Neuronal stem cell (in vitro differentiated cells): ENCODE measurements at regions not wholly inside any gene's neighbourhood (a gene's known extent, or its start where the extent isn't known, plus 50 kb on each side); places are given as distances from the start of the nearest gene placed in this dataset.

Experiments used
- DNase-seq: peaks from one replicate; pipeline ENCODE4 v3.0.0-alpha.2; 2013; ENCODE audit warnings: low spot score
- H2AFZ ChIP-seq: one replicate; pipeline ENCODE4 v1.6.1; 2013; ENCODE audit warnings: mild to moderate bottlenecking, low read length, inconsistent platforms
- H2AK5ac ChIP-seq: 2 replicates; pipeline ENCODE4 v1.6.1; 2013; ENCODE audit warnings: low read depth, mild to moderate bottlenecking, inconsistent platforms, low read length, moderate library complexity, mixed read lengths
- H2BK120ac ChIP-seq: 2 replicates; pipeline ENCODE4 v1.6.1; 2013; ENCODE audit warnings: low read depth, mild to moderate bottlenecking, inconsistent platforms, low read length, moderate library complexity, mixed read lengths
- H2BK12ac ChIP-seq: one replicate; pipeline ENCODE4 v1.6.1; 2013; ENCODE audit warnings: low read length, inconsistent platforms
- H2BK15ac ChIP-seq: 2 replicates; pipeline ENCODE4 v1.6.1; 2013; ENCODE audit warnings: mild to moderate bottlenecking, low read length, inconsistent platforms, mixed read lengths
- H2BK5ac ChIP-seq: one replicate; pipeline ENCODE4 v1.6.1; 2013; ENCODE audit warnings: inconsistent platforms, mild to moderate bottlenecking, low read length, moderate library complexity
- H3K14ac ChIP-seq: one replicate; pipeline ENCODE4 v1.6.1; 2013; ENCODE audit warnings: low read length, inconsistent platforms
- H3K18ac ChIP-seq: 2 replicates; pipeline ENCODE4 v1.6.1; 2013; ENCODE audit warnings: low read length, inconsistent platforms
- H3K23ac ChIP-seq: 2 replicates; pipeline ENCODE4 v1.6.1; 2013; ENCODE audit warnings: low read depth, mild to moderate bottlenecking, mixed read lengths, low read length, inconsistent platforms; ENCODE audit not compliant: poor library complexity
- H3K27ac ChIP-seq: replicated peaks from 3 replicates; pipeline ENCODE4 v1.5.1; 2013; ENCODE audit warnings: low read length, inconsistent platforms
- H3K27me3 ChIP-seq, 3 experiments: 2 replicates each; pipeline ENCODE4 v1.6.1; 2013; ENCODE audit warnings: low read length in 3 of 3, mild to moderate bottlenecking in 2 of 3, inconsistent platforms in 1 of 3, low read depth in 1 of 3, mixed read lengths in 1 of 3, moderate library complexity in 1 of 3; ENCODE audit not compliant: control insufficient read depth in 3 of 3, insufficient read depth in 3 of 3
- H3K36me3 ChIP-seq, 2 donors: replicated peaks in 1 of 2; 2 replicates each; pipeline ENCODE4 v1.6.1; 2013; ENCODE audit warnings: low read length in 2 of 2; ENCODE audit not compliant: control insufficient read depth in 2 of 2, insufficient read depth in 2 of 2
- H3K4ac ChIP-seq: 2 replicates; pipeline ENCODE4 v1.6.1; 2013; ENCODE audit warnings: inconsistent platforms, mild to moderate bottlenecking, low read length, moderate library complexity
- H3K4me1 ChIP-seq, 2 donors: 1 replicate in 1 of 2; 2 replicates in 1 of 2; pipeline ENCODE4 v1.6.1; 2013; ENCODE audit warnings: low read length in 2 of 2, low read depth in 1 of 2; ENCODE audit not compliant: control insufficient read depth in 2 of 2, insufficient read depth in 1 of 2
- H3K4me2 ChIP-seq: one replicate; pipeline ENCODE4 v1.6.1; 2013; ENCODE audit warnings: mild to moderate bottlenecking, low read length, inconsistent platforms; ENCODE audit not compliant: insufficient read depth, poor library complexity, severe bottlenecking
- H3K4me3 ChIP-seq, 2 donors: 2 replicates each; pipeline ENCODE4 v1.5.1; 2013; ENCODE audit warnings: low read length in 2 of 2, mild to moderate bottlenecking in 2 of 2, inconsistent platforms in 1 of 2, moderate library complexity in 1 of 2
- H3K79me1 ChIP-seq: one replicate; pipeline ENCODE4 v1.6.1; 2013; ENCODE audit warnings: low read depth, mild to moderate bottlenecking, inconsistent platforms, low read length, moderate library complexity
- H3K9ac ChIP-seq: one replicate; pipeline ENCODE4 v1.6.1; 2013; ENCODE audit warnings: mild to moderate bottlenecking, low read depth, low read length, inconsistent platforms; ENCODE audit not compliant: poor library complexity
- H3K9me3 ChIP-seq, 2 donors: replicated peaks in 1 of 2; 2 replicates each; pipeline versions ENCODE3 to v1.6.1; 2013; ENCODE audit warnings: low read length in 2 of 2, mild to moderate bottlenecking in 2 of 2, inconsistent platforms in 1 of 2, low read depth in 1 of 2, mixed read lengths in 1 of 2, moderate library complexity in 1 of 2; ENCODE audit not compliant: control insufficient read depth in 2 of 2, insufficient read depth in 1 of 2
- H4K8ac ChIP-seq: one replicate; pipeline ENCODE4 v1.6.1; 2013; ENCODE audit warnings: low read depth, mild to moderate bottlenecking, inconsistent platforms, low read length, moderate library complexity
- H4K91ac ChIP-seq: one replicate; pipeline ENCODE4 v1.6.1; 2013; ENCODE audit warnings: low read length, low read depth, mild to moderate bottlenecking, inconsistent platforms; ENCODE audit not compliant: poor library complexity
- WGBS, 2 donors: extraction: QIAGEN DNeasy Blood & Tissue Kit; methylation state at CpG; one replicate each; pipeline ENCODE4 v1.1.7; 2013; ENCODE audit warnings: missing lambda C conversion rate in 2 of 2, mixed read lengths in 1 of 2; ENCODE audit not compliant: insufficient read length in 2 of 2, insufficient replicate concordance in 1 of 2; ENCODE audit errors: extremely low coverage in 2 of 2; 5-methylcytosine and 5-hydroxymethylcytosine counted together

- no peak overlapping the region for H3K4me3 ChIP-seq
- no peak overlapping the region for H2BK5ac ChIP-seq
- WGBS, 2 donors: no CpG with 5 or more reads among the region's 3 CpGs
Observed at GRCh38 chr4:125847518-125847917, 532.8 kb downstream of the FAT4 start.

DNA sequence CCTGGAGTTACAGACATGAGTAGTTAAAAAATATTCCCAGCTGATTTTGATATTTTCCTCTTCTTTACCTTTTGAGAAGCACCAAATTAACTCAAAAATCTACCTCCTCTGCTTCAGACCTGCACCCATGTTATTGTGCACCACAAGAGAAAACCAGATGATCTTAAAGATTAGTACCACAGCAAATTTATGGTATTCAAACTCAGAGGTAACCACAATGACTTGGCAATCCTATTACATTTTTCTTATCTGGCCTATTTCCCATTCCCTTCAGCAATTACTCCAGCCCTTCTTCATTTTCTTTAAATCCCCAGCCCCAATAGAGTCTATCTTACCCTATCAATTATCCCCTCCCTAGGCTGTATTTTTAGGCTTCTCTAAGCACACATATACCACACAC lies 535.1 kb downstream of the FAT4 start:
- no peak overlapping the region for H3K9ac ChIP-seq
- H3K4me3 ChIP-seq: no peak overlapping the region
- no peak overlapping the region for H2AFZ ChIP-seq
- H2BK12ac ChIP-seq: no peak overlapping the region
- no peak overlapping the region for H3K14ac ChIP-seq
- no peak overlapping the region for H3K4me2 ChIP-seq
- H3K27me3 ChIP-seq: no peaks in the 10 kb centered on the region
- H3K4ac ChIP-seq: no peak overlapping the region
- no peak overlapping the region for H2BK5ac ChIP-seq
- no peak overlapping the region for H3K23ac ChIP-seq
- H4K91ac ChIP-seq: no peak overlapping the region
- H3K27ac ChIP-seq: no peak overlapping the region
- H3K9me3 ChIP-seq: no peaks in the 10 kb centered on the region
- H4K8ac ChIP-seq: no peak overlapping the region
- H2AK5ac ChIP-seq: no peak overlapping the region
- no peak overlapping the region for H2BK15ac ChIP-seq
- no peak for DNase-seq
- no peaks in the 10 kb centered on the region for H3K36me3 ChIP-seq
- no peak overlapping the region for H3K18ac ChIP-seq
- H2BK120ac ChIP-seq: no peak overlapping the region
- no peaks in the 10 kb centered on the region for H3K79me1 ChIP-seq
- no peaks in the 10 kb centered on the region for H3K4me1 ChIP-seq

More at GRCh38 chr4:125847518-125847917, 532.8 kb downstream of the FAT4 start:
- no peak overlapping the region for H2AFZ ChIP-seq
- no peaks in the 10 kb centered on the region for H3K36me3 ChIP-seq
- H3K14ac ChIP-seq: no peak overlapping the region
- H4K8ac ChIP-seq: no peak overlapping the region
- no peak overlapping the region for H2BK12ac ChIP-seq
- H4K91ac ChIP-seq: no peak overlapping the region
- no peak overlapping the region for H2BK120ac ChIP-seq
- no peak overlapping the region for H2AK5ac ChIP-seq
- no peak overlapping the region for H3K4ac ChIP-seq
- H3K9ac ChIP-seq: no peak overlapping the region
- H3K27me3 ChIP-seq: no peaks in the 10 kb centered on the region
- H3K4me1 ChIP-seq: no peaks in the 10 kb centered on the region
- no peak overlapping the region for H3K18ac ChIP-seq
- no peak for DNase-seq
- H3K79me1 ChIP-seq: no peaks in the 10 kb centered on the region
- H3K27ac ChIP-seq: no peak overlapping the region
- no peak overlapping the region for H3K4me2 ChIP-seq
- H3K23ac ChIP-seq: no peak overlapping the region
- no peaks in the 10 kb centered on the region for H3K9me3 ChIP-seq
- H2BK15ac ChIP-seq: no peak overlapping the region

DNA sequence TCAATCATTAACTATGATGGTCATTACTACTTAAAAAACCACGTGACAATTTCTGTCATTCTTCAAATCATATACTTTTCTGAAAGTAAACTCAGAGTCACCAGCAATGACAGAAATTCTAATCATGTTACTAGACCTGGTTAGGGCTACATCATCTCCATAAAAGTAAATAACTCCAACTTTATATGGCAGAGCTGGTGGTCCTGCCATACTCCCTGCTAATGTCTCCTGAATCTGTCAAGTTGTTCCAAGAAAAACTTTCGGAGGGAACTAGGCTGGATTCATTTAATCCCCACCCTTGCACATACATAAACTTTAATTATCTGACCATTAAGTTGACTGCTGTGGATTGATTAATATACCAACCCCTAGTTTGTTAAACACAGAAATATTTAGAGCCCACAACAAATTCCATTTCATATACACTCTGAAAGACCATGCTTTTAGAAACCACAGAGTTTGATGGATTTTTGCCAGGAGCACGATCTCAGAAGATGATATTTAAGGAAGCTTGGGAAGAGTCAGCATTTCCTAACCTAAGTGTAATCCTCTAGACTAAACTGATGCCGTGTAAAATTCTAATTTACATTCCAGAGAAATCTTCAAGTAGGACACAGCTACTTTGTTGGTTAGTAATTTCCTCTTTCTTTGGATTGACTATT lies 577.0 kb downstream of the FAT4 start:
- no peak for DNase-seq
- no peak overlapping the region for H2AK5ac ChIP-seq
- no CpG with 5 or more reads among the region's 4 CpGs for WGBS, 2 donors
- no peak overlapping the region for H3K18ac ChIP-seq
- no peak overlapping the region for H3K9ac ChIP-seq
- no peak overlapping the region for H4K91ac ChIP-seq
- no peaks in the 10 kb centered on the region for H3K27me3 ChIP-seq
- H2BK5ac ChIP-seq: no peak overlapping the region
- H3K4me2 ChIP-seq: no peak overlapping the region
- H4K8ac ChIP-seq: no peak overlapping the region
- no peak overlapping the region for H2BK120ac ChIP-seq
- H2AFZ ChIP-seq: no peak overlapping the region
- no peak overlapping the region for H2BK12ac ChIP-seq
- H3K14ac ChIP-seq: no peak overlapping the region
- H3K4me1 ChIP-seq: no peaks in the 10 kb centered on the region
- H3K9me3 ChIP-seq: no peaks in the 10 kb centered on the region
- H3K4ac ChIP-seq: no peak overlapping the region
- H3K4me3 ChIP-seq: no peak overlapping the region
- no peak overlapping the region for H2BK15ac ChIP-seq
- H3K23ac ChIP-seq: no peak overlapping the region
- no peaks in the 10 kb centered on the region for H3K36me3 ChIP-seq
- H3K27ac ChIP-seq: no peak overlapping the region
- no peaks in the 10 kb centered on the region for H3K79me1 ChIP-seq

DNA sequence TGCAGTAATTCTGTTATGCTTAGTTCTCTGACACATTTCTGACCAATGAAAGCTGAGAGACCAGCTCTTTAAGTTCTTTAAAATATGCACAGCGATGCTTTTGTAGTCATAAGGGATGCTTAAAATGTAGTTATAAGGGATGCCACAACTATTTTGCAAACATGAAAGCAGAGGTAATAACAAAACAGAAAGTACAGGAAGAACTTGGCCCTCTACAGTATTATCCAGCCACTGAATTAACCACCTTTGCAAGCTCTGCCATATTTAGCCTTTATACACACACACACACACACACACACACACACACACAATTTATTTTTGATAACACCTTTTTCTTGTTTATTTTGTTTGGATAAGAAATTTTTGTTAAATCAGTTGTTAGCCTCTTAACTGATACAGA lies 590.0 kb downstream of the FAT4 start:
- no peak overlapping the region for H4K8ac ChIP-seq
- H3K18ac ChIP-seq: no peak overlapping the region
- no peaks in the 10 kb centered on the region for H3K9me3 ChIP-seq
- no peak overlapping the region for H2AK5ac ChIP-seq
- no CpG with 5 or more reads among the region's 1 CpG for WGBS, 2 donors
- no peak overlapping the region for H3K14ac ChIP-seq
- H4K91ac ChIP-seq: no peak overlapping the region
- H2BK5ac ChIP-seq: no peak overlapping the region
- H3K4me3 ChIP-seq: no peak overlapping the region
- no peaks in the 10 kb centered on the region for H3K36me3 ChIP-seq
- no peak overlapping the region for H3K4ac ChIP-seq
- no peak overlapping the region for H3K27ac ChIP-seq
- H3K79me1 ChIP-seq: no peaks in the 10 kb centered on the region
- H3K27me3 ChIP-seq: no peaks in the 10 kb centered on the region
- H2BK120ac ChIP-seq: no peak overlapping the region
- DNase-seq: no peak
- H3K23ac ChIP-seq: no peak overlapping the region
- no peak overlapping the region for H2AFZ ChIP-seq
- no peak overlapping the region for H2BK15ac ChIP-seq
- no peak overlapping the region for H3K4me2 ChIP-seq
- peaks cover 0 to 2% of the 10 kb centered on the region in 2 donors for H3K4me1 ChIP-seq
- H3K9ac ChIP-seq: no peak overlapping the region
- no peak overlapping the region for H2BK12ac ChIP-seq
